WERI-Rb-1 (cell line): ENCODE measurements at regions not wholly inside any gene's neighbourhood (a gene's known extent, or its start where the extent isn't known, plus 50 kb on each side); places are given as distances from the start of the nearest gene placed in this dataset.

ENCODE experiments used
- DNase-seq: peaks from one replicate; pipeline ENCODE4 v3.0.0-alpha.2; 2020
- H3K27ac ChIP-seq: fragments of 250-450 bp; sonication (Bioruptor Pico); 2 replicates; pipeline ENCODE4 v1.5.1; 2020; ENCODE audit warnings: mild to moderate bottlenecking, moderate library complexity
- H3K27me3 ChIP-seq: fragments of 250-450 bp; sonication (Bioruptor Pico); 2 replicates; pipeline ENCODE4 v1.5.1; 2021; ENCODE audit warnings: mild to moderate bottlenecking, low read depth, moderate library complexity; ENCODE audit not compliant: insufficient read depth, severe bottlenecking
- H3K36me3 ChIP-seq: fragments of 250-450 bp; sonication (Bioruptor Pico); 2 replicates; pipeline ENCODE4 v1.5.1; 2020; ENCODE audit warnings: mild to moderate bottlenecking, moderate library complexity
- H3K4me3 ChIP-seq: 2 replicates; pipeline ENCODE4 v1.5.1; 2011; ENCODE audit warnings: low read depth, mild to moderate bottlenecking, control low read depth, low read length
- H3K9me3 ChIP-seq: fragments of 250-450 bp; sonication (Bioruptor Pico); 2 replicates; pipeline ENCODE4 v1.5.1; 2021; ENCODE audit warnings: mild to moderate bottlenecking, moderate library complexity; ENCODE audit not compliant: severe bottlenecking
- CTCF ChIP-seq: IDR thresholded peaks from 2 replicates; pipeline ENCODE4 v1.5.1; 2011; ENCODE audit warnings: low read depth, mild to moderate bottlenecking, control low read depth, inconsistent platforms, low read length

GRCh38 chr14:29348504-29348903 is 579.1 kb downstream of the PRKD1 start:
- Histone ChIP-seq H3K36me3 (no peaks in the 10 kb centered on the region), H3K27ac (no peak overlapping the region), H3K9me3 (no peaks in the 10 kb centered on the region), H3K27me3 (no peaks in the 10 kb centered on the region), H3K4me3 (no peak overlapping the region)
- DNase-seq = no peak
- TF ChIP-seq CTCF = no peak

- Histone ChIP-seq H3K4me3 (no peak overlapping the region), H3K36me3 (no peaks in the 10 kb centered on the region), H3K27ac (no peak overlapping the region), H3K9me3 (no peaks in the 10 kb centered on the region), H3K27me3 (no peaks in the 10 kb centered on the region)
- no peak for DNase-seq
- no peak for TF ChIP-seq CTCF
Observed at GRCh38 chr14:29350496-29350895, 577.2 kb downstream of the PRKD1 start.

- H3K36me3 ChIP-seq = no peaks in the 10 kb centered on the region
- H3K27me3 ChIP-seq = no peaks in the 10 kb centered on the region
- DNase-seq = no peak
- H3K4me3 ChIP-seq = no peak overlapping the region
- no peak overlapping the region for H3K27ac ChIP-seq
- no peaks in the 10 kb centered on the region for H3K9me3 ChIP-seq
- no peak for TF ChIP-seq CTCF
Observed at GRCh38 chr14:29351996-29352705, 575.5 kb downstream of the PRKD1 start.

GRCh38 chr14:29352706-29353080 is 575.0 kb downstream of the PRKD1 start:
- Histone ChIP-seq H3K27ac (no peak overlapping the region), H3K9me3 (no peaks in the 10 kb centered on the region), H3K36me3 (no peaks in the 10 kb centered on the region), H3K27me3 (no peaks in the 10 kb centered on the region), H3K4me3 (no peak overlapping the region)
- DNase-seq = no peak
- TF ChIP-seq CTCF = no peak

GRCh38 chr14:29353513-29353912 is 574.1 kb downstream of the PRKD1 start:
- Histone ChIP-seq H3K27ac (no peak overlapping the region), H3K36me3 (no peaks in the 10 kb centered on the region), H3K27me3 (no peaks in the 10 kb centered on the region), H3K9me3 (no peaks in the 10 kb centered on the region), H3K4me3 (no peak overlapping the region)
- no peak for TF ChIP-seq CTCF
- no peak for DNase-seq

- H3K4me3 ChIP-seq = no peak overlapping the region
- no peaks in the 10 kb centered on the region for H3K36me3 ChIP-seq
- DNase-seq = no peak
- no peaks in the 10 kb centered on the region for H3K27me3 ChIP-seq
- TF ChIP-seq CTCF = no peak
- H3K9me3 ChIP-seq = no peaks in the 10 kb centered on the region
- H3K27ac ChIP-seq = no peak overlapping the region
Observed at GRCh38 chr14:29354486-29354885, 573.2 kb downstream of the PRKD1 start.
